GM12878 (cell line): ENCODE measurements at regions not wholly inside any gene's neighbourhood (a gene's known extent, or its start where the extent isn't known, plus 50 kb on each side); places are given as distances from the start of the nearest gene placed in this dataset.

ENCODE experiments used
- ATAC-seq: fragments of 200-7000 bp; cut with Tn5 transposase; 3 replicates; pipeline ENCODE4 v1.9.1; 2020; ENCODE audit warnings: mild to moderate bottlenecking, moderate library complexity
- BruUV-seq: library from RNA; stranded (reverse); fragments of 400-500 nt; replicated peaks from 2 replicates; lab custom pipeline; 2021; lab: Mats Ljungman, UMichigan
- CTCF ChIA-PET: fragments of 300-600 bp; sonication (Branson Sonifier 250); formaldehyde crosslinking; extraction: SDS; loops from one replicate; lab custom pipeline; 2021; ENCODE audit warnings: inconsistent platforms; lab: Yijun Ruan, JAX
- POLR2A ChIA-PET: fragments of 350-600 bp; formaldehyde crosslinking; extraction: SDS; loops from one replicate; lab custom pipeline; 2021; ENCODE audit warnings: inconsistent platforms; lab: Charles Lee
- RAD21 ChIA-PET: fragments of 300-600 bp; sonication (Branson Sonifier 250); formaldehyde crosslinking; loops from one replicate; lab custom pipeline; 2023; ENCODE audit warnings: antibody characterized with exemption; ENCODE audit not compliant: unreplicated experiment; lab: Charles Lee
- SMC1A ChIA-PET: fragments of 300-600 bp; sonication (Branson Sonifier 250); formaldehyde crosslinking; loops from one replicate; lab custom pipeline; 2023; ENCODE audit not compliant: unreplicated experiment, uncharacterized antibody; lab: Charles Lee
- DNase-seq: peaks from one replicate; pipeline ENCODE4 v3.0.0-alpha.2; 2011; ENCODE audit warnings: low read depth, low spot score
- FAIRE-seq: peaks from 3 replicates; lab custom pipeline; 2011; peaks lifted over from hg19 to GRCh38; lab: Jason Lieb, UNC
- H2AFZ ChIP-seq: 2 replicates; pipeline ENCODE4 v1.6.0; 2011; ENCODE audit warnings: low read depth, low read length, control low read depth; ENCODE audit not compliant: control insufficient read depth
- H3K27ac ChIP-seq: 2 replicates; pipeline ENCODE4 v1.5.1; 2011; ENCODE audit warnings: control low read depth; ENCODE audit not compliant: control insufficient read depth, insufficient read depth
- H3K27me3 ChIP-seq, 2 experiments: replicated peaks in 1 of 2; 2 replicates each; pipeline versions ENCODE4 v1.6.0 to v1.6.1; 2011; ENCODE audit warnings: low read length in 1 of 2; ENCODE audit not compliant: control insufficient read depth in 2 of 2, insufficient read depth in 2 of 2
- H3K36me3 ChIP-seq, 2 experiments: 2 replicates each; pipeline ENCODE4 v1.5.1; 2011; ENCODE audit warnings: low read length in 1 of 2; ENCODE audit not compliant: control insufficient read depth in 2 of 2, insufficient read depth in 2 of 2
- H3K4me1 ChIP-seq: 2 replicates; pipeline ENCODE4 v1.6.1; 2011; ENCODE audit warnings: mild to moderate bottlenecking, low read length, moderate library complexity, mixed read lengths; ENCODE audit not compliant: control insufficient read depth, insufficient read depth
- H3K4me2 ChIP-seq: 2 replicates; pipeline ENCODE4 v1.6.0; 2011; ENCODE audit warnings: control low read depth; ENCODE audit not compliant: control insufficient read depth, insufficient read depth
- H3K4me3 ChIP-seq: fragments of 200-600 bp; sonication (generic); 2 replicates; pipeline ENCODE4 v1.5.1; 2016
- H3K79me2 ChIP-seq: 2 replicates; pipeline ENCODE4 v1.6.0; 2011; ENCODE audit warnings: low read length; ENCODE audit not compliant: control insufficient read depth, insufficient read depth
- H3K9ac ChIP-seq: 2 replicates; pipeline ENCODE4 v1.8.0; 2011; ENCODE audit warnings: low read length, control low read depth, mixed read lengths; ENCODE audit not compliant: control insufficient read depth, insufficient read depth
- H3K9me3 ChIP-seq: replicated peaks from 3 replicates; pipeline ENCODE4 v1.5.1; 2011; ENCODE audit warnings: mild to moderate bottlenecking, low read length; ENCODE audit not compliant: control insufficient read depth, insufficient read depth
- H4K20me1 ChIP-seq: 2 replicates; pipeline ENCODE4 v1.6.0; 2011; ENCODE audit not compliant: control insufficient read depth, insufficient read depth
- BHLHE40 ChIP-seq, 2 experiments: fragments of 450-650 bp in 1 of 2; IDR thresholded peaks; 2 replicates each; pipeline ENCODE4 v1.6.1; 2011 to 2017; ENCODE audit warnings: low read depth in 2 of 2, borderline replicate concordance in 1 of 2, improper control_type of control experiment in 1 of 2, low read length in 1 of 2, mild to moderate bottlenecking in 1 of 2
- BRCA1 ChIP-seq: IDR thresholded peaks from 2 replicates; pipeline ENCODE4 v1.6.1; 2011; ENCODE audit warnings: low read depth, low read length, improper control_type of control experiment
- CEBPZ ChIP-seq: fragments of 150-350 bp; IDR thresholded peaks from 2 replicates; pipeline ENCODE4 v1.6.1; 2016; ENCODE audit warnings: low read depth, low read length
- CHD4 ChIP-seq: fragments of 200-600 bp; sonication (generic); IDR thresholded peaks from 2 replicates; pipeline ENCODE4 v1.6.1; 2016; ENCODE audit warnings: mild to moderate bottlenecking
- CTCF ChIP-seq, 3 experiments: IDR thresholded peaks in 2 of 3; conservative IDR thresholded peaks in 1 of 3; 2 replicates each; pipeline ENCODE4 v1.5.1; 2011; ENCODE audit warnings: low read depth in 3 of 3, low read length in 3 of 3, mild to moderate bottlenecking in 3 of 3, control low read depth in 2 of 3, moderate library complexity in 2 of 3, inconsistent platforms in 1 of 3, mixed read lengths in 1 of 3; ENCODE audit not compliant: control insufficient read depth in 2 of 3, insufficient read depth in 1 of 3; ENCODE audit errors: extremely low read depth in 1 of 3
- EGR1 ChIP-seq, 2 experiments: IDR thresholded peaks; 1 replicate in 1 of 2; 2 replicates in 1 of 2; pipeline ENCODE4 v1.6.1; 2011 to 2012; ENCODE audit warnings: low read depth in 2 of 2, low read length in 2 of 2, borderline replicate concordance in 1 of 2, mild to moderate bottlenecking in 1 of 2, moderate library complexity in 1 of 2
- MTA3 ChIP-seq: IDR thresholded peaks from 2 replicates; pipeline ENCODE4 v1.6.1; 2012; ENCODE audit warnings: low read length, inconsistent platforms, borderline replicate concordance
- MYB ChIP-seq: fragments of 150-350 bp; IDR thresholded peaks from 2 replicates; pipeline ENCODE4 v1.6.1; 2014; ENCODE audit warnings: mild to moderate bottlenecking, low read depth, low read length, borderline replicate concordance
- PAX8 ChIP-seq: fragments of 450-650 bp; IDR thresholded peaks from 2 replicates; pipeline ENCODE4 v1.6.1; 2017; ENCODE audit warnings: mild to moderate bottlenecking, moderate library complexity
- RFX5 ChIP-seq: IDR thresholded peaks from 2 replicates; pipeline ENCODE4 v1.6.1; 2011; ENCODE audit warnings: low read depth, low read length, improper control_type of control experiment
- SIX5 ChIP-seq: IDR thresholded peaks from 2 replicates; pipeline ENCODE4 v1.6.1; 2011; ENCODE audit warnings: mild to moderate bottlenecking, low read depth, low read length, moderate library complexity; ENCODE audit not compliant: severe bottlenecking
- ZBED1 ChIP-seq: IDR thresholded peaks from 2 replicates; pipeline ENCODE4 v1.6.1; 2016; ENCODE audit warnings: borderline replicate concordance
- ZBTB40 ChIP-seq: fragments of 450-650 bp; IDR thresholded peaks from 2 replicates; pipeline ENCODE4 v1.6.1; 2016; ENCODE audit warnings: mild to moderate bottlenecking, moderate library complexity, borderline replicate concordance
- ZNF207 ChIP-seq: fragments of 450-650 bp; IDR thresholded peaks from 2 replicates; pipeline ENCODE4 v1.6.1; 2014; ENCODE audit warnings: antibody characterized with exemption, mild to moderate bottlenecking, borderline replicate concordance
- ZNF274 ChIP-seq: IDR thresholded peaks from one replicate; pipeline ENCODE4 v1.8.0; 2011; ENCODE audit not compliant: insufficient read length, insufficient read depth
- WGBS: methylation state at CpG from one replicate; pipeline ENCODE4 v1.1.6; 2016; ENCODE audit warnings: low lambda C conversion rate; ENCODE audit not compliant: insufficient replicate concordance, insufficient coverage; ENCODE audit errors: missing lambda C conversion rate; 5-methylcytosine and 5-hydroxymethylcytosine counted together
- in situ Hi-C: fragments of 300-500 bp; cut with MboI; formaldehyde crosslinking; loops from 9 replicates; pipeline ENCODE4 v1.14.3; 2018; ENCODE audit warnings: mixed read lengths
- intact Hi-C: fragments of 100-400 bp; cut with micrococcal nuclease; formaldehyde crosslinking; loops from one replicate; pipeline ENCODE4 v1.14.2; 2022; ENCODE audit not compliant: unreplicated experiment

- TF ChIP-seq MTA3 (no peak), MYB (no peak), PAX8 (no peak), RFX5 (no peak), BRCA1 (no peak), CEBPZ (no peak), BHLHE40 (IDR thresholded peaks at IDR 0.05; ENCODE audit: borderline replicate concordance in 1 of 2, low read depth in 2 of 2, low read length in 1 of 2) (no peak), ZNF207 (no peak)
Observed at GRCh38 chr4:100721490-100721889, 203.7 kb upstream of the EMCN start (continued).

- intact Hi-C loops (loop anchor here (5.0 kb wide), 1 partner anchor 101 kb away; no protein-coding TSS in a partner anchor), in situ Hi-C loops (no loop called here)
- Histone ChIP-seq H3K4me2 (no peak overlapping the region), H3K36me3 (no peaks in the 10 kb centered on the region), H3K4me3 (no peak overlapping the region), H2AFZ (no peak overlapping the region), H3K27ac (no peak overlapping the region), H3K4me1 (no peaks in the 10 kb centered on the region), H3K9me3 (no peaks in the 10 kb centered on the region), H3K9ac (no peak overlapping the region), H3K27me3 (no peaks in the 10 kb centered on the region), H4K20me1 (no peaks in the 10 kb centered on the region), H3K79me2 (no peaks in the 10 kb centered on the region)
- FAIRE-seq (no peak), DNase-seq (no peak), ATAC-seq (peak; percentile 24; the same call in 1 of the 3 replicates)
- no TSS peak for BruUV-seq
- WGBS: 3% methylated on average over 2 of the region's 2 CpGs
- POLR2A ChIA-PET: no interaction called here
- SMC1A ChIA-PET: no interaction called here
- RAD21 ChIA-PET: interaction anchor here (1.0 kb wide), 1 partner anchor 24 kb away, joined by 3 read pairs; no protein-coding TSS in a partner anchor
- CTCF ChIA-PET: no interaction called here
- TF ChIP-seq CHD4: no peak
- no peak for TF ChIP-seq ZNF274
- no peak for TF ChIP-seq ZBED1
- TF ChIP-seq SIX5: no peak
- TF ChIP-seq ZBTB40: no peak
- no peak for TF ChIP-seq EGR1 (IDR thresholded peaks at IDR 0.05; ENCODE audit: borderline replicate concordance in 1 of 2, low read depth in 2 of 2, low read length in 2 of 2)
- no peak for TF ChIP-seq CTCF (IDR thresholded peaks at IDR 0.05 in 2 of 3, conservative IDR thresholded peaks at IDR 0.05 in 1 of 3; ENCODE audit: control insufficient read depth in 2 of 3, extremely low read depth in 1 of 3, insufficient read depth in 1 of 3, low read depth in 3 of 3, low read length in 3 of 3)
Observed at GRCh38 chr4:100721077-100721476, 203.3 kb upstream of the EMCN start.
